ENCODE measurements at regions not wholly inside any gene's neighbourhood (a gene's known extent, or its start where the extent isn't known, plus 50 kb on each side); places are given as distances from the start of the nearest gene placed in this dataset.

DNA sequence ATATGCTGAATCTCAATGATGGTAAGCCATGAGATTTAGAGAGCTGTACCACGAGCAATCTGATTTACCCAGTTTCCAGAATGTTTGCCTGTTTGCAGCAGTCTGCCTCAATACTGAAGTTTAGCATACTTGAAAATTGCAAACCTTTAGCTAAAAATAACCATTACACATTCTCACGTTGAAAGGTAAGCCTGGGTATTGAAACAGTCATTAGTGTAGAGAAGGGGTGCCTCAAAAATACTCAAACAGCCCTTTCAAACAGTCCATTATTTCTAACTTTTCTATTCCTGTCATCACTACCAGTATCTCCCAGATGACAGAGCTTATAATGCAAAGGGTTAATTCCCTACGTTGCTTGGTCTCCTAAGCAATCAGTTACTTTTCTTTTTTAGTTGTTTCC is 111.8 kb upstream of the MBNL1 start:
- Histone ChIP-seq H3K4me1 (ENCODE audit: control extremely low read depth in 1 of 4, control insufficient read depth in 4 of 4, insufficient read depth in 4 of 4, low read length in 3 of 4) (no peaks in the 10 kb centered on the region), H3K9me3 (ENCODE audit: control extremely low read depth in 1 of 5, control insufficient read depth in 4 of 5, insufficient read depth in 2 of 5, low read depth in 1 of 5, low read length in 4 of 5) (no peaks in the 10 kb centered on the region), H3K27me3 (replicated peaks in 2 of 5; ENCODE audit: control insufficient read depth in 4 of 5, insufficient read depth in 5 of 5, low read length in 4 of 5) (no peaks in the 10 kb centered on the region), H3K4me3 (ENCODE audit: control insufficient read depth in 1 of 7, extremely low read depth in 1 of 7, insufficient read depth in 4 of 7, low read depth in 2 of 7, low read length in 6 of 7) (no peak overlapping the region), H3K27ac (ENCODE audit: insufficient read depth in 1 of 2, low read depth in 1 of 2, low read length in 2 of 2, poor library complexity in 1 of 2, severe bottlenecking in 2 of 2) (no peak overlapping the region), H3K36me3 (ENCODE audit: control insufficient read depth in 4 of 4, insufficient read depth in 4 of 4, low read length in 3 of 4) (no peaks in the 10 kb centered on the region)
- WGBS (ENCODE audit: insufficient coverage) = 84% methylated on average over 2 of the region's 3 CpGs
- CTCF ChIA-PET = interaction anchor here (1.0 kb wide), 1 partner anchor 86 kb away, joined by 3 read pairs; no protein-coding TSS in a partner anchor
- DNase-seq = no peak
- POLR2A ChIA-PET = no interaction called here

DNA sequence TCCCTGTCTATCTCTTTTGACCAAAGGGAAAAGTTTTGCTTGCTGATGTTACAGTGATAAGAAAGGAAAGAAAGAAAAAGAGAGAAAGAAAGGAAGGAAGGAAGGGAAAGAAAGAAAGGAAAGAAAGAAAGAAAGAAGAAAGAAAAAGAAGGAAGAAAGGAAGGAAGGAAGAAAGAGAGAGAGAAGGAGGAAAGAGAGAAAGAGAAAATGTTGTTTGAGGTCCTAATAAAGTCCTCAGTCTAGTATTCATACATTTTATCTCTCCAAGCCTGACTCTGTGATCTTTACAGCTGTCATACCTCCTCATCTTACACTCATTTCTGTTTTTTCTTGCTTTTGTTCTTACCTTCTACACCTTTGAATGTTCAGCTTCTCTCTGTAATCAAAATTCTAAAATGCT is 111.4 kb upstream of the MBNL1 start:
- no peak for DNase-seq
- Histone ChIP-seq H3K36me3 (ENCODE audit: control insufficient read depth in 4 of 4, insufficient read depth in 4 of 4, low read length in 3 of 4) (no peaks in the 10 kb centered on the region), H3K4me1 (ENCODE audit: control extremely low read depth in 1 of 4, control insufficient read depth in 4 of 4, insufficient read depth in 4 of 4, low read length in 3 of 4) (no peaks in the 10 kb centered on the region), H3K4me3 (ENCODE audit: control insufficient read depth in 1 of 7, extremely low read depth in 1 of 7, insufficient read depth in 4 of 7, low read depth in 2 of 7, low read length in 6 of 7) (no peak overlapping the region), H3K9me3 (ENCODE audit: control extremely low read depth in 1 of 5, control insufficient read depth in 4 of 5, insufficient read depth in 2 of 5, low read depth in 1 of 5, low read length in 4 of 5) (no peaks in the 10 kb centered on the region), H3K27ac (ENCODE audit: insufficient read depth in 1 of 2, low read depth in 1 of 2, low read length in 2 of 2, poor library complexity in 1 of 2, severe bottlenecking in 2 of 2) (no peak overlapping the region), H3K27me3 (replicated peaks in 2 of 5; ENCODE audit: control insufficient read depth in 4 of 5, insufficient read depth in 5 of 5, low read length in 4 of 5) (no peaks in the 10 kb centered on the region)
- CTCF ChIA-PET = no interaction called here
- POLR2A ChIA-PET = no interaction called here

DNA sequence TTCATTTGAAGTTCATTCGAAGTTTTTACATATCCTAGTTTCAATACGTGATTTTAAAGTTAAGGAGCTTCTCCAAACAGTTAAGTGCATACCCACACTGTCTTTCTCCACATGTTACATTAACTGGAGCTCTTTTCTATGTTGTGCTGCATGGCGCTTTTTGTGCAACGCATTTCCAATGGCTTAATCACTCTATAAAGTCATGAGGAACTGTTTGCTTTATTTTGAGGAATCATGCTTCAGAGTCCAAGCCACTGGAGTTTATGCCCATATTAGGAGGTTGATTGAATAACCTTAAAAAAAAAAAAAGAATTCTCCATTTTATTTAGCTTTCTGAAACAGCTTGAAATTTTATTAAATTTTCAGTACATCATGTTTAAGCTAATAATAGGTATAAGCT is 109.4 kb upstream of the MBNL1 start:
- Histone ChIP-seq H3K4me1 (ENCODE audit: control extremely low read depth in 1 of 4, control insufficient read depth in 4 of 4, insufficient read depth in 4 of 4, low read length in 3 of 4) (no peaks in the 10 kb centered on the region), H3K9me3 (ENCODE audit: control extremely low read depth in 1 of 5, control insufficient read depth in 4 of 5, insufficient read depth in 2 of 5, low read depth in 1 of 5, low read length in 4 of 5) (peaks cover 0 to 3% (median 0%) of the 10 kb centered on the region in 5 experiments), H3K4me3 (ENCODE audit: control insufficient read depth in 1 of 7, extremely low read depth in 1 of 7, insufficient read depth in 4 of 7, low read depth in 2 of 7, low read length in 6 of 7) (no peak overlapping the region), H3K27ac (ENCODE audit: insufficient read depth in 1 of 2, low read depth in 1 of 2, low read length in 2 of 2, poor library complexity in 1 of 2, severe bottlenecking in 2 of 2) (no peak overlapping the region), H3K27me3 (replicated peaks in 2 of 5; ENCODE audit: control insufficient read depth in 4 of 5, insufficient read depth in 5 of 5, low read length in 4 of 5) (no peaks in the 10 kb centered on the region), H3K36me3 (ENCODE audit: control insufficient read depth in 4 of 4, insufficient read depth in 4 of 4, low read length in 3 of 4) (no peaks in the 10 kb centered on the region)
- ChIA-PET POLR2A (interaction anchor here (0.6 kb wide), 2 partner anchors 10 to 267 kb away, joined by 3 read pairs; no protein-coding TSS in a partner anchor), CTCF (interaction anchor here (1.0 kb wide), 1 partner anchor 11 kb away, joined by 3 read pairs; no protein-coding TSS in a partner anchor)
- WGBS (ENCODE audit: insufficient coverage) = 75% methylated on average over 2 of the region's 4 CpGs
- DNase-seq = peak in 2 of 3 donors; percentile 26 to 42

DNA sequence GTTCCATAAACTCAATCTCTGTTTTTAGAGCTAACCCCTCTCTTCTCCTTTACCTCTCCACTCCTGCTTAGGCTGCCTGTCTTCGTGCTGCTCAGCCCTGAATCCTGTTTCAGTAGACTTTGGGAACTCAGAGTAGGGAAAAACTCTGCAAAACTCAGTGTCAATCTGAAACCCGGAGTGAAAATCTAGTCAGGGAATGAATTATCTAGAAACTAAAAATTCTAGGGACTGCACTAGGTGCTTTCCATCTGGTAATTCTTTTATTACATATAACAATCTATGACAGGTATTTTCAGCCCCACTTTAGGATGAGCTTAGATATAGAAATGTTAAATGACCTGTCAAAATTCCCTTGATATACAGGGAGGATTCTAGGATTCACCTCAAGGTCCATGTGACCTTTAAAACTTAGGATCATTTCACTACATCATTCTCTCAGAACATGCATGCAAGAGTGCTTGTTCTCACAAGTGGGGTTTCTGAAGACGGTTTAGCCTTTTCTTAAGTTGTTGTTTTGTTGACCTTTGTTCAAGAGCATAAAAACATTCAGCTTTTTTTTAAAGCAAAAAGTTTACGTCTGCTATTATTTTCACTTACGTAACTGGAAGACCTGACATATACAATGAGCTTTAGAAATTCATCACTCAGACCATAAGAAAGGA is 108.2 kb upstream of the MBNL1 start:
- WGBS (ENCODE audit: insufficient coverage) = 100% methylated on average over 3 of the region's 5 CpGs
- Histone ChIP-seq H3K9me3 (ENCODE audit: control extremely low read depth in 1 of 5, control insufficient read depth in 4 of 5, insufficient read depth in 2 of 5, low read depth in 1 of 5, low read length in 4 of 5) (peaks cover 0 to 9% (median 3%) of the 10 kb centered on the region in 5 experiments), H3K27me3 (replicated peaks in 2 of 5; ENCODE audit: control insufficient read depth in 4 of 5, insufficient read depth in 5 of 5, low read length in 4 of 5) (no peaks in the 10 kb centered on the region), H3K4me1 (ENCODE audit: control extremely low read depth in 1 of 4, control insufficient read depth in 4 of 4, insufficient read depth in 4 of 4, low read length in 3 of 4) (no peaks in the 10 kb centered on the region), H3K36me3 (ENCODE audit: control insufficient read depth in 4 of 4, insufficient read depth in 4 of 4, low read length in 3 of 4) (no peaks in the 10 kb centered on the region), H3K27ac (ENCODE audit: insufficient read depth in 1 of 2, low read depth in 1 of 2, low read length in 2 of 2, poor library complexity in 1 of 2, severe bottlenecking in 2 of 2) (no peak overlapping the region), H3K4me3 (ENCODE audit: control insufficient read depth in 1 of 7, extremely low read depth in 1 of 7, insufficient read depth in 4 of 7, low read depth in 2 of 7, low read length in 6 of 7) (no peak overlapping the region)
- POLR2A ChIA-PET = no interaction called here
- CTCF ChIA-PET = no interaction called here
- DNase-seq = no peak

DNA sequence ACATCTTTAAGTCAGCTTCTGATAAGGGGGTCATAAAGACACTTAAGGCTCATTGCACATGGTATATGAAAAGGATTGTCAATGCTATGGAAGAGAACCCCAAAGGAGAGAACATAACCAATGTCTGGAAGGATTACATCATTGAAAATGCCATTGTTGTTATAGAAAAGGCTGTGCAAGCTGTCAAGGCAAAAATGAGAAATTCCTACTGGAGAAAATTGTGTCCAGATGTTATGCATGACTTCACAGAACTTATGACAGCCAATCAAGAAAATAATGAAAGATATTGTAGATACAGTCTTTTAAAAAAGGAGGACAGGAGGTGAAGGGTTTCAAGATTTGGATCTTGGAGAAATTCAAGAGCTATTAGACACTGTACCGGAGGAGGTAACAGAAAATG is 96.3 kb upstream of the MBNL1 start:
- ChIA-PET POLR2A (no interaction called here), CTCF (interaction anchor here (1.2 kb wide), 1 partner anchor 100 kb away, joined by 3 read pairs; no protein-coding TSS in a partner anchor)
- Histone ChIP-seq H3K36me3 (ENCODE audit: control insufficient read depth in 4 of 4, insufficient read depth in 4 of 4, low read length in 3 of 4) (peaks cover 0 to 5% (median 4%) of the 10 kb centered on the region in 4 experiments), H3K4me1 (ENCODE audit: control extremely low read depth in 1 of 4, control insufficient read depth in 4 of 4, insufficient read depth in 4 of 4, low read length in 3 of 4) (peaks cover 3 to 18% (median 11%) of the 10 kb centered on the region in 4 experiments), H3K9me3 (ENCODE audit: control extremely low read depth in 1 of 5, control insufficient read depth in 4 of 5, insufficient read depth in 2 of 5, low read depth in 1 of 5, low read length in 4 of 5) (peaks cover 3 to 14% (median 4%) of the 10 kb centered on the region in 5 experiments), H3K4me3 (ENCODE audit: control insufficient read depth in 1 of 7, extremely low read depth in 1 of 7, insufficient read depth in 4 of 7, low read depth in 2 of 7, low read length in 6 of 7) (no peak overlapping the region), H3K27ac (ENCODE audit: insufficient read depth in 1 of 2, low read depth in 1 of 2, low read length in 2 of 2, poor library complexity in 1 of 2, severe bottlenecking in 2 of 2) (no peak overlapping the region), H3K27me3 (replicated peaks in 2 of 5; ENCODE audit: control insufficient read depth in 4 of 5, insufficient read depth in 5 of 5, low read length in 4 of 5) (no peaks in the 10 kb centered on the region)
- DNase-seq = no peak
- WGBS (ENCODE audit: insufficient coverage) = 86% methylated on average over 1 of the region's 1 CpG

DNA sequence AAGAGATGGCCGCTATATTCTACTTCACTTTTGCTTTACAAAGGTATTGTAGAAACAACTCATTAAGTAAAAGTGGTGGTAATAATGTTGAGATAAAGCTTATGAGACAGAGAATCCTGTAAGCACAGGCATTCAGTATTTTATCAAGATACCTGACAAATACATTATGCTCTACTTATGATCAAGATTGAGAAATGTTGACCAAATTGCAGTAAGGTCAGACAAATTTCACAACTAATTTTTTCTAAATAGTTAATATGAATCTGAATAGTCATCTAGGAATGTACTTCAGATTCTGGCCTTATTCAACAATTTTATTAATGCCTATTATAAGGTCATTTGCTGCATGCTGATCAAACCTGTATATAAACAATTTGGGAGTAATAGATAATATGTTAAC is 95.1 kb upstream of the MBNL1 start:
- no CpG with 5 or more reads among the region's 1 CpG for WGBS (ENCODE audit: insufficient coverage)
- peaks cover 0 to 5% (median 4%) of the 10 kb centered on the region in 4 experiments for H3K36me3 ChIP-seq (ENCODE audit: control insufficient read depth in 4 of 4, insufficient read depth in 4 of 4, low read length in 3 of 4)
- POLR2A ChIA-PET = no interaction called here
- CTCF ChIA-PET = no interaction called here
- no peak overlapping the region for H3K27ac ChIP-seq (ENCODE audit: insufficient read depth in 1 of 2, low read depth in 1 of 2, low read length in 2 of 2, poor library complexity in 1 of 2, severe bottlenecking in 2 of 2)
- no peak overlapping the region for H3K4me3 ChIP-seq (ENCODE audit: control insufficient read depth in 1 of 7, extremely low read depth in 1 of 7, insufficient read depth in 4 of 7, low read depth in 2 of 7, low read length in 6 of 7)
- H3K4me1 ChIP-seq (ENCODE audit: control extremely low read depth in 1 of 4, control insufficient read depth in 4 of 4, insufficient read depth in 4 of 4, low read length in 3 of 4) = peaks cover 3 to 18% (median 11%) of the 10 kb centered on the region in 4 experiments
- H3K27me3 ChIP-seq (replicated peaks in 2 of 5; ENCODE audit: control insufficient read depth in 4 of 5, insufficient read depth in 5 of 5, low read length in 4 of 5) = no peaks in the 10 kb centered on the region
- DNase-seq = no peak
- peaks cover 3 to 14% (median 4%) of the 10 kb centered on the region in 5 experiments for H3K9me3 ChIP-seq (ENCODE audit: control extremely low read depth in 1 of 5, control insufficient read depth in 4 of 5, insufficient read depth in 2 of 5, low read depth in 1 of 5, low read length in 4 of 5)

DNA sequence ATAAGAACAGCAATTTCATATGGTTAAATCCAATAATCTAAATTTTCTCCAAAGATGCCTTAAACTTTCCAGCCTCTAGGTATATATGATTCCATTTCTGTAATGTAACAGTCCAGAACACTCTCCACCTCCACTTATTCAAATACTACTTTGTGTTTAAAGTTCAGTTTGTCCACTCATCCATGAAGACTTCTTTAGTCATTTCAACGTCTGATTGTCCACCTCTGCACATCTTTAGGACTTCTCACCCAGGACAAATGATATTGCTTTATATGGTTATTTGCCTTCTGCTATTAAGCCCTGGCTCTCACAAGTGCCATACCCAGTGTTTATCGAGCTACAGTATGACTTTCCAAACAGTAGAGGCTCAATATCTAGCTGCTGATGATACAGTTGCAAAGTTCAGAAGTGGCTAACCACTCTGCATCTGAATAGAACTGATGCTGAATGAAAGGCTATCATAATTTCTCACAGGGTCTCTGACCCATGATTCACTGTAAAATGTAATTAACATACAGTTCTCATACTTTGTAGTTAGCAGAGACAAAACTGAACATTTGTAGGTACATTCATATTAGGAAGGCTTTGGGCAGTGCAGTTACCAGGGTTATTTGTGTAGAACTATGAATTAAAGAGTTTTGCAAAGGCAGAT is 93.7 kb upstream of the MBNL1 start:
- Histone ChIP-seq H3K4me3 (ENCODE audit: control insufficient read depth in 1 of 7, extremely low read depth in 1 of 7, insufficient read depth in 4 of 7, low read depth in 2 of 7, low read length in 6 of 7) (no peak overlapping the region), H3K27me3 (replicated peaks in 2 of 5; ENCODE audit: control insufficient read depth in 4 of 5, insufficient read depth in 5 of 5, low read length in 4 of 5) (no peaks in the 10 kb centered on the region), H3K4me1 (ENCODE audit: control extremely low read depth in 1 of 4, control insufficient read depth in 4 of 4, insufficient read depth in 4 of 4, low read length in 3 of 4) (peaks cover 3 to 18% (median 11%) of the 10 kb centered on the region in 4 experiments), H3K9me3 (ENCODE audit: control extremely low read depth in 1 of 5, control insufficient read depth in 4 of 5, insufficient read depth in 2 of 5, low read depth in 1 of 5, low read length in 4 of 5) (peaks cover 3 to 13% (median 4%) of the 10 kb centered on the region in 5 experiments), H3K36me3 (ENCODE audit: control insufficient read depth in 4 of 4, insufficient read depth in 4 of 4, low read length in 3 of 4) (peaks cover 0 to 5% (median 4%) of the 10 kb centered on the region in 4 experiments), H3K27ac (ENCODE audit: insufficient read depth in 1 of 2, low read depth in 1 of 2, low read length in 2 of 2, poor library complexity in 1 of 2, severe bottlenecking in 2 of 2) (no peak overlapping the region)
- POLR2A ChIA-PET = no interaction called here
- no CpG with 5 or more reads among the region's 2 CpGs for WGBS (ENCODE audit: insufficient coverage)
- CTCF ChIA-PET = interaction anchor here (0.8 kb wide), 1 partner anchor 103 kb away, joined by 3 read pairs; no protein-coding TSS in a partner anchor
- no peak for DNase-seq
